HepG2 (cell line): ENCODE measurements at regions not wholly inside any gene's neighbourhood (a gene's known extent, or its start where the extent isn't known, plus 50 kb on each side); places are given as distances from the start of the nearest gene placed in this dataset.

Experiments
- CTCF ChIP-seq: sonication (generic); formaldehyde crosslinking; IDR thresholded peaks from 2 replicates; pipeline ENCODE4 v1.5.0; 2020; ENCODE audit warnings: mild to moderate bottlenecking, missing genetic modification reagents, moderate library complexity
- EZH2 ChIP-seq: conservative IDR thresholded peaks from 2 replicates; pipeline ENCODE4 v1.6.1; 2012; ENCODE audit warnings: mild to moderate bottlenecking, low read depth, low read length, moderate library complexity
- FOXK2 ChIP-seq: fragments of 450-650 bp; IDR thresholded peaks from 2 replicates; pipeline ENCODE4 v1.6.1; 2016
- IKZF1 ChIP-seq: fragments of 450-650 bp; IDR thresholded peaks from 2 replicates; pipeline ENCODE4 v1.7.1; 2016
- LBX2 ChIP-seq: sonication (generic); formaldehyde crosslinking; IDR thresholded peaks from 2 replicates; pipeline ENCODE4 v1.5.0; 2020; ENCODE audit warnings: missing genetic modification reagents, mild to moderate bottlenecking, borderline replicate concordance
- POLR2A ChIP-seq, 2 experiments: IDR thresholded peaks; 2 replicates each; pipeline ENCODE4 v1.6.1; 2011; ENCODE audit warnings: low read depth in 2 of 2, low read length in 2 of 2, mild to moderate bottlenecking in 1 of 2, moderate library complexity in 1 of 2; ENCODE audit not compliant: insufficient read depth in 1 of 2
- POLR2AphosphoS2 ChIP-seq: IDR thresholded peaks from 2 replicates; pipeline ENCODE4 v1.6.1; 2011; ENCODE audit warnings: low read depth, low read length, improper control_type of control experiment
- POLR2AphosphoS5 ChIP-seq: IDR thresholded peaks from 2 replicates; pipeline ENCODE4 v1.6.1; 2012; ENCODE audit warnings: low read depth, low read length
- SRSF9 ChIP-seq: fragments of 200-400 bp; formaldehyde crosslinking; IDR thresholded peaks from 2 replicates; pipeline ENCODE4 v1.6.1; 2018; ENCODE audit warnings: borderline replicate concordance, mild to moderate bottlenecking, low read depth, low read length; ENCODE audit not compliant: insufficient read depth, poor library complexity, severe bottlenecking
- TCF12 ChIP-seq, 2 experiments: fragments of 450-650 bp in 1 of 2; sonication (generic) in 1 of 2; formaldehyde crosslinking in 1 of 2; IDR thresholded peaks; 2 replicates each; pipeline versions ENCODE4 v1.6.1 to v1.8.0; 2017 to 2022; ENCODE audit warnings: antibody characterized with exemption in 1 of 2, mild to moderate bottlenecking in 1 of 2, missing genetic modification reagents in 1 of 2, moderate library complexity in 1 of 2
- TOE1 ChIP-seq: sonication (generic); formaldehyde crosslinking; IDR thresholded peaks from 2 replicates; pipeline ENCODE4 v1.4.0; 2020; ENCODE audit warnings: mild to moderate bottlenecking, missing genetic modification reagents
- ZNF616 ChIP-seq: sonication (generic); formaldehyde crosslinking; IDR thresholded peaks from 2 replicates; pipeline ENCODE4 v1.5.0; 2020; ENCODE audit warnings: low read depth, mild to moderate bottlenecking, missing genetic modification reagents
- TF ChIP-seq, protein P1 (sequence below): sonication (generic); formaldehyde crosslinking; IDR thresholded peaks from 2 replicates; pipeline ENCODE4 v1.5.0; 2020; ENCODE audit warnings: mild to moderate bottlenecking, missing genetic modification reagents, borderline replicate concordance
- TF ChIP-seq, protein P2 (sequence below): sonication (generic); formaldehyde crosslinking; IDR thresholded peaks from 2 replicates; pipeline ENCODE4 v1.4.0; 2020; ENCODE audit warnings: missing genetic modification reagents, mild to moderate bottlenecking, borderline replicate concordance

GRCh38 chr7:85286446-85286845, 99.6 kb upstream of the SEMA3D start:
- no peak for TF ChIP-seq POLR2AphosphoS2
- TF ChIP-seq SRSF9 = no peak
- no peak for TF ChIP-seq FOXK2
- TF ChIP-seq, protein P1, sequence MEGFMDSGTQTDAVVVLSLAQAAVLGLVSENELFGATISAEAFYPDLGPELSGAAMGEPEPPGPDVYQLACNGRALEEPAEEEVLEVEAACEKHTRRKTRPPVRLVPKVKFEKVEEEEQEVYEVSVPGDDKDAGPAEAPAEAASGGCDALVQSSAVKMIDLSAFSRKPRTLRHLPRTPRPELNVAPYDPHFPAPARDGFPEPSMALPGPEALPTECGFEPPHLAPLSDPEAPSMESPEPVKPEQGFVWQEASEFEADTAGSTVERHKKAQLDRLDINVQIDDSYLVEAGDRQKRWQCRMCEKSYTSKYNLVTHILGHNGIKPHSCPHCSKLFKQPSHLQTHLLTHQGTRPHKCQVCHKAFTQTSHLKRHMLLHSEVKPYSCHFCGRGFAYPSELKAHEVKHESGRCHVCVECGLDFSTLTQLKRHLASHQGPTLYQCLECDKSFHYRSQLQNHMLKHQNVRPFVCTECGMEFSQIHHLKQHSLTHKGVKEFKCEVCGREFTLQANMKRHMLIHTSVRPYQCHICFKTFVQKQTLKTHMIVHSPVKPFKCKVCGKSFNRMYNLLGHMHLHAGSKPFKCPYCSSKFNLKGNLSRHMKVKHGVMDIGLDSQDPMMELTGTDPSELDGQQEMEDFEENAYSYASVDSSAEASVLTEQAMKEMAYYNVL (CRISPR knock-in tag) = no peak
- TF ChIP-seq POLR2A (IDR thresholded peaks at IDR 0.05; ENCODE audit: insufficient read depth in 1 of 2, low read depth in 2 of 2, low read length in 2 of 2) = no peak
- no peak for TF ChIP-seq ZNF616
- no peak for TF ChIP-seq TCF12 (IDR thresholded peaks at IDR 0.05)
- no peak for TF ChIP-seq TCF12 (CRISPR knock-in tag; IDR thresholded peaks at IDR 0.05)
- no peak for TF ChIP-seq POLR2AphosphoS5
- TF ChIP-seq LBX2 (CRISPR knock-in tag) = no peak
- no peak for TF ChIP-seq CTCF
- no peak for TF ChIP-seq IKZF1
- TF ChIP-seq, protein P2, sequence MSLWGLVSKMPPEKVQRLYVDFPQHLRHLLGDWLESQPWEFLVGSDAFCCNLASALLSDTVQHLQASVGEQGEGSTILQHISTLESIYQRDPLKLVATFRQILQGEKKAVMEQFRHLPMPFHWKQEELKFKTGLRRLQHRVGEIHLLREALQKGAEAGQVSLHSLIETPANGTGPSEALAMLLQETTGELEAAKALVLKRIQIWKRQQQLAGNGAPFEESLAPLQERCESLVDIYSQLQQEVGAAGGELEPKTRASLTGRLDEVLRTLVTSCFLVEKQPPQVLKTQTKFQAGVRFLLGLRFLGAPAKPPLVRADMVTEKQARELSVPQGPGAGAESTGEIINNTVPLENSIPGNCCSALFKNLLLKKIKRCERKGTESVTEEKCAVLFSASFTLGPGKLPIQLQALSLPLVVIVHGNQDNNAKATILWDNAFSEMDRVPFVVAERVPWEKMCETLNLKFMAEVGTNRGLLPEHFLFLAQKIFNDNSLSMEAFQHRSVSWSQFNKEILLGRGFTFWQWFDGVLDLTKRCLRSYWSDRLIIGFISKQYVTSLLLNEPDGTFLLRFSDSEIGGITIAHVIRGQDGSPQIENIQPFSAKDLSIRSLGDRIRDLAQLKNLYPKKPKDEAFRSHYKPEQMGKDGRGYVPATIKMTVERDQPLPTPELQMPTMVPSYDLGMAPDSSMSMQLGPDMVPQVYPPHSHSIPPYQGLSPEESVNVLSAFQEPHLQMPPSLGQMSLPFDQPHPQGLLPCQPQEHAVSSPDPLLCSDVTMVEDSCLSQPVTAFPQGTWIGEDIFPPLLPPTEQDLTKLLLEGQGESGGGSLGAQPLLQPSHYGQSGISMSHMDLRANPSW (CRISPR knock-in tag) = no peak
- TF ChIP-seq TOE1 (CRISPR knock-in tag) = no peak
- TF ChIP-seq EZH2 = no peak
